NCI-H524 treated with DMSO at 0.1 percent for 48 hours (cell line): ENCODE measurements at regions not wholly inside any gene's neighbourhood (a gene's known extent, or its start where the extent isn't known, plus 50 kb on each side); places are given as distances from the start of the nearest gene placed in this dataset.
A peak's percentile ranks its signal among the peaks of the same experiment; 100 is the strongest.

Experiments
- DNase-seq: peaks from one replicate; lab custom pipeline; 2025; lab: John Stamatoyannopoulos, UW

GRCh38 chr14:79961197-79961596 lies 250.1 kb downstream of the DIO2 start:
- DNase-seq: no peak

GRCh38 chr14:79960288-79960687 lies 251.0 kb downstream of the DIO2 start:
- DNase-seq: no peak

DNA sequence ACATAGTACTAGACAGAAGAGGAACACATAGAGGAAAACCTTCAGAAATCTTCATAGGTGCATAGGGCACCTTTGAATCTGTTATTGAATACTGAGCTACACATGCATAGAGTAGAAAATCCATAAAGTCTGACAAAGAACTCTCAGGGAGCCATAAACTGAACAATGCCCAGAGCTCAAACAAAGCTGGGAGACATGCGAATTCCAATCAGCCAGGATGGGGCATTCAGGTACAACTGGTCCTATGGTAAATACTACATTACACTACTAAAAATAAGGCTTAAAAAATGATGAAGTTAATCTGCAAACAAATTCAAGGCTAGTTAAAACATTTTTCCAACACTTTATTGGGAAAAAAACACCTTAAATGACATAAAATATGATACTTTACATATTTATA lies 259.7 kb downstream of the DIO2 start:
- no peak for DNase-seq

DNA sequence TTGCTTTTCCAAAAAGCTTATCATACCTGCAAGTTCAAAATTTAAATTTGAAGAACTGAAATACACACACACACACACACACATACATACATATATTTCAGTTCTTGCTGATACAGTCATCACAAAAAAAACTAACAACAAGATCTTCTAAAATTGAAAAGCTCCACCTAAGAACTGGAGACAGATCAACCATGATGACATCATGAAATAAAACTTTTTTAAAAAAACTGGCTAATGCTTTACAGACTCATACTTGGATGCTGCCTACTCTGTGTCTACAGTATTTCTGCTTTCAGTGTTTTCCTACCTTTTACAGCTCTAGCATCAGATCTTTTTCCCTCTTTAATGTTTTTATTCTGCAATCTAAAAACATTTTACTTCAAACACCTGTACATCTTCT lies 261.4 kb downstream of the DIO2 start:
- no peak for DNase-seq

GRCh38 chr14:79947440-79948054 lies 263.8 kb downstream of the DIO2 start:
- peak; percentile 100 for DNase-seq

DNA sequence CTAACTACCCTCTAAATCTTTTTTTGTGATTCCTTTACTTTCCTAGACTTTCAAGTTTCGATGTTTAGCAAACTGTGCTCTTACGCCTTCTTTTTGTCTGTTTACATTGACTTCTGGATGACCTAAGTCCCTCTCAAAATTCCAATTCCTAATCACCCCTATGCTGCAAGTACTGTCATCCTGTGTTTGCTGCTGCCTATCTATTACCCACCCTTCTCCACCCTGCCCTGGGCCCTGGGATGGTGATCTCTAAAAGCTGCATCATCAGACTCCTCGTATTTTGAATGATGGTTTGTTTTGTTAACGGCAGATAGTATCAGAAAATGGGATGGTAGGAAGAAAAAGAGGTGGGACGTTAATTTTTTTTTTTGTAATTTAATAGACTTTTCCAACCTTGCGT lies 272.1 kb downstream of the DIO2 start:
- no peak for DNase-seq

DNA sequence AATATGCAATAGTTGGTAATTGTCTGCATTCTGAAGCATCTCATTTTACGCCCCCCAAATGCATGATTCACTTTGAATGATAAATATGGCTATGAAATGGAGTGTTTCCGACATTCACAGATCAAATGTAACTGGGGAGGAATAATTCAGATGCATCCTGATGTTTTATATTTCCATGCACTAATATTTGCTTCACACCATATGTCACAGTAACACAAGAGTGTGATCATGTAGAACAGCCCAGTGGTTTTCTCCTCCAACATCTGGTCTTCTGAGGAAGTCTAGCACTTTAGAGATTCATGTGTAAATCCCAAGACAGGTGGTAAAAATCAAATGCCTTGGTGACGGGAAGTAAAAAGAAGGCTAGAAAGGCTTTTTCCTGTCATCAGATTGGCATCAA lies 273.1 kb downstream of the DIO2 start:
- peak; percentile 54 for DNase-seq

DNA sequence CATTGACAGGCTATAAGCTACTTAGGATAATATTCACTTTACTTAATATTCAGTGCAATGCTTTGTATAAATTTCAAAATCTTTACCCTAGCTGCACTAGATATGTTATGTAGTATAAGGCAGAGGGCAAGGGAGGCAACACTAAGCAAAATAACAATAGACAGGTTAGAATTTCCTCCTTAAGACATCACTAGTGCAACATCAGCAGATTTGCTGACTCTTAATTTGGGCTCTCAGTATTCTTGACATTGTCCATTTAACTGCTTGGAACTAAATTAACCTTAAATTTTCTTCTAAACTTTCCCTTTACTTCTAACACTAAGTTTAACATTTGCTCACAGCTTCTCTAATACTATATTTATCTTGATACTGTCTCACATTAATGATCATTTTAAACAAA lies 273.9 kb downstream of the DIO2 start:
- DNase-seq: no peak

DNA sequence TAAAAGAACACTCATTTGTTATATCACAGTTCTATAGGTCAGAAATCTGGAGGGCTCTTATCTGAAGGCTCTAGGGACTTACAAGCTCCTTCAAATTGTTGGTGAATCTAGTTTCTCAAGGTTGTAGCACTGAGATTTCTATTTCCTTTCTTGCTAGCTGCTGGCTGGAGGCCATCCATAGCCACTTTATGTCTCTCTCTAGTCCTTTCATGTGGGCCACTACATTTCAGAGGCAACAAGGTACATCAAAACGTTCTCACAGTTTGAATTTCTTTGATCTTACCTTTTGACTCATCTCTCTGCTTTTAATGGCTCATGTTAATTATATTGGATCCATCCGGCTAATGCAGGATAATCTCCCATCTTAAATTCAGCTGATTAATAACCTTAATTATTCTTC lies 286.8 kb downstream of the DIO2 start:
- no peak for DNase-seq

DNA sequence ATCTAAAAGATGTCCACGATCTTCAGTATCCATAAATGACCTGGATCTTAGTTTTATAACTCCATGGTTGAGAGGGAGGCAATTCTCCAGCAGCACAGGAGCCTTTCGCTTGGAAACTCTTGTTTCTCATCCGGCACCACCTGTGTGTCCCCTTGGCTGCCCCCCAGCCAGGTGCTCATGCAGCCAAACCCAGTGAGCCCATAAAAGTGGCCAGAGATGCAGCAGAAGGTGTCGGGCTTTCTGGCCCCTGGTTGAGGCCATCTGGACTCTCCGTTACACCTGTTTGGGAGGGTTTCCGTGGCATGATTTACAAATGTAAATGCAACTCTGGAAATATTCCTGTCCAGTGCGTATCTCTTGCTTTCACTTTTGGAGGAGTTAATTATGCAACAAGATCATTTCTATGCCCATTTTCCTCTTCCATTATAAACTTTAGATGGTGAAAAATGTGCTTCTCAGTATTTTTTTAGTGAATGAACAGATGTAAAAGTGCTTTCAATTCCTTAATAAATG lies 291.1 kb downstream of the DIO2 start:
- DNase-seq: no peak
